Fibroblast of peridontal ligament (primary cell): ENCODE measurements at regions not wholly inside any gene's neighbourhood (a gene's known extent, or its start where the extent isn't known, plus 50 kb on each side); places are given as distances from the start of the nearest gene placed in this dataset.

Experiments used
- DNase-seq: peaks from one replicate; pipeline ENCODE4 v3.0.0-alpha.2; 2010; ENCODE audit errors: extremely low read depth

DNA sequence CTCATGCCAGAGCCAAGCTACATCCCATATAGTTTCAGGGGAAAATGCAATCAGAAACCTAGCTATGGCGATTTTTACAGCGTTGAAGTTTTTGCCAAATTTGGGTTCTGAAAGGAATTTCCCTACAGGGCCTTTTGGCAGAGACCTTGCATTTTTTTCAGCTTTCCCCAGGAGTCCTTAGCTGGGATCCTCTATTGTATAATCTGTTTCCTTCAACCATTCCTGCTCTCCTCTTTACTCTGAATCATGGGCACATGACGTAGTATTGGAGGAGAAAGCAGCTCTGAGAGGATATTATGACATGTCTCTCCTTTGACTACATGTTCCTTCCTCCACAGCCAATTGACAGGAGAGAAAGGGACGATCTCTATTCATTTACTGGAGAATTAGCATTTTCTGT, 118.5 kb upstream of the ERCC6L2 start:
- DNase-seq, result peak; percentile 94

DNA sequence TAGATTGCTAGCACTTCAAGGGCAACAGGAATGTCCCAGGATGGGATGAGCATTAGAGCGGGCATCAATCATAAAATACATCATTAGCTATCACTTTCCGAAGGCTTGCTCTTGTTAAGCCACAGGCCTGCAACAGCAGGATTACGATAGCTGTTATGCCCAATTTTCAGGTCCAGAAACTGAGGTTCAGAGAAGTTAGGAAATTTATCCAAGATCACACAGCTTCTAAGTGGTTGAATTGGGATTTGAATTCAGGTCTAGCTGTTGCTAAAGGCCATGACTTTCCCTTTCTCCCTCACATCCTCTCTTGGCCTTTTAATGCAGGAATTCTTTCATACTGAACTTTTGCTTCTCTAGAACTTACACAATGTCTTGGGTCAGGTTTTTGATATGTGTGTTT, 119.4 kb upstream of the ERCC6L2 start:
- no peak for DNase-seq

DNA sequence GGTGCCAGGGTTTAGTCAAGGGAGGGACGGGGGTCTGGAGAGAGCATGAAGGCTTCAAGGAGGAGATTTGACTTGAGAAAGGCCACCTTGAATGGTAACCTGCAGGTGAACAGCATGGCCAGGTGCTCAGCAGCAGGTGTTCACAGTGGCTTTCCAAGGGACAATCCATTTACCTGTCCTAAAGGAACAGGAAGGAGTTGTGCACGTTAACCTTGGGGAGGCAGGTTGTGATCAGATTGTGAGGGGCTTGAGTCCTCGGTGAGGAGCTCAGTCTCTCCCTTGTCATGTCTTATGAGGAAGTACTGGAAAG, 120.1 kb upstream of the ERCC6L2 start:
- no peak for DNase-seq

DNA sequence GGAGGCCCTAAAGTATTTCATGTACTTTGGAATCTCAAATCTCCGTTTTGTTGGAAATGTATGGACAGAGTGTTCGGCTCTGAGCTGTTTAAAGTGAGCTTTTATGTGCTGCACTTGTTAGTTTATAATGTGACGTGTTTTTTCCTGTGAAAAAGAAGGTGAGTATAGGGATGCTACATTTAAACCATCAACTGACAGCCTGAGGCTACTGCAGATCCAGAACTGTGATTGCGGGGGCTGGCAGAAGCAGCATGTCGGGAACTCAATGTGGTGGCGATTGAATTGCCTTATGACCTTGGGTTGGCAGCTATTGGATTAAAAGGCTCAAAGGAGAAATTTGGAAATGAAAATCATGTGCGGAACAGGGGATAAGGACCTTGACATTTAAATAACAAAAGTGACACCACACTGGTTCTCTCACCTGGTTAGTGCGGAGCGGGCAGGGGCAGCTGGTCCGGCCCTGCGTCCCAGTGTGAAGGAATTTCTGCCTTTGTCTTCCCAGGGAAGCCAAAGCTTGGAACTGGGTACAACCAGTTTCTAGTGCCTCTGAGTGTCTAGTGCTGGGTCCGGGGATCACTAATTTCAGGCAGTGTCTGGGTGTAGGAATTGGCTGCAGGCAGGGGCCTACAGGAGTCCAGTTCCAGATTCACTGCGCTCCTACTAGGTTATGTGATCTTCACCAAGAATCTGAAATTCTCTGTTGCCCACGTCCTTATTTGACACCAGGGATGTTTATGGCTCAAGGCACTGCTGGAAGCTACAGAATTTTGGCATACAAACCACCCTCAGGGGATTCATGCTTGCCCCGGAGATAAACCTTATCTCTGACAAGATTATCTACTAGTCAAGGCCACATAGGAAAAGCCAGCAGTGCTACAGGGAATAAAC, 120.7 kb upstream of the ERCC6L2 start:
- DNase-seq, result no peak

DNA sequence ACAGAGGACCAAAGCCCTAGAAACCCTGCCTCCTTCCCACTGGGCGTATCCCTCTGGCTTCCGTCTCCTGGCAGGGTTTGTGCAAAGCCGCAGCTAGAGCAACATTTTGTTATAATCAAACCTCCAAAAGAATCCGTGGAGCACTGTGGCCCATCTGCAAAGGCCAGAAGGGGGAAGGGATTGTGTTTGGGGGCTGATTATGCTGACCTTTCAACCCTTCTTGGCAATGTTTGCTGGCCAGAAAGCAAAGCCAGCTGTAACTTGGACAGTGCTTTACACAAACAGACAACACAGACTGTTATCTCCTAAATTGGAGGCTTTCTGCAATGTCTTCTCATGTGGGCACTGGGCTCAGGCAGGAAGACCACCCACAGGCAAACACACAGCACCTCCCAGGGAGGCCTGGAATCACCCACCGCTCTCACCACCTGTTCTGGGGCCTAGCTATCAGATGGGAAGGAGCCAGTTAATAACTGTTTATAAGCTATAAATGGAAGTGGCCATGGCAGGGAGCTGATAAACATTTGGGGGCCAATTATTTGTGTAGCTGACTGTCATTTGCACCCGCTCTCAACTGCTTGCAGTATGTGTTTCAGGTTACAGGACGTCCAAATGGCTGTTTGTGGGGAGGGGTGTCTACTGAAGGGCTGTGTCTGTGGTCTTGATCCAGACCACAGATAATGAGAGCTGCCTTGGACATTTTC, 121.6 kb upstream of the ERCC6L2 start:
- DNase-seq, result peak; percentile 86

DNA sequence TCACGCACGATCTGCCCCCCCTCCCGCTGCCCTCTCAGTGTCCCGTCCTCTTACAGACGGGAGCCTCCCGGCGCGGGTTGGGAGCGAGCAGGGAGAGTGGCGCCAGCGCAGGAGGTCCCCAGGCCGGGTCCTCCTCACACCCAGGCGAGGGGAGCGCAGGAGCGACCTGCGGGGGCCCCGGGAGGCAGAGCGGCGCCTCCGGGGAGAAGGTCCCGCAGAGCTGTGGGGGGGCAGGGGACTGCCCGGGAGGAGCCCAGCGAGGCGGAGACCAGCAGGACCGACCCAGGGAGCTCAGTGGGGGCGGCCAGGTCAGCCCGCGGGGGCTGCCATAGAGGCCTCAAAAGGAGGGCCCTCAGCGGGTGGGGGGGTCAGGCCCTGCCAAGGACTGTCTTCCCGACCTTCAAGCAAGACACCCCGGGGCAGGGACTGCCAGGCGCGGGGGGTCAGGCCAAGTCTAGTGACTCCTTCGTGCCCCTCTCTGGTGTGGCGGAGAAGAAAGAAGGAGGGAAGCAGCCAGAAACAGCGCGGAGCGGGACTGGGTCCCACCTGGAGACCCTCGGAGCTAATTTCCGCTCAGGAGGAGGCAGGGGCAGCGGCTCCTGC, 123.3 kb upstream of the ERCC6L2 start:
- DNase-seq, result no peak

DNA sequence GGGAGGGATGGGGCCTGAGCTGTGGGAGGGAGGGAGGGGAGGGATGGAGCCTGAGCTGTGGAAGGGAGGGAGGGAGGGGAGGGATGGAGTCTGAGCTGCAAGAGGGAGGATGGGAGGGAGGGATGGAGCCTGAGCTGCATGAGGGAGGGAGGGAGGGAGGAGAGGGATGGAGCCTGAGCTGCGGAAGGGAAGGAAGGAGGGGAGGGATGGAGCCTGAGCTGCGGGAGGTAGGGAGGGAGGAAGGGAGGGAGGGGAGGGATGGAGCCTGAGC, 124.0 kb upstream of the ERCC6L2 start:
- no peak for DNase-seq

DNA sequence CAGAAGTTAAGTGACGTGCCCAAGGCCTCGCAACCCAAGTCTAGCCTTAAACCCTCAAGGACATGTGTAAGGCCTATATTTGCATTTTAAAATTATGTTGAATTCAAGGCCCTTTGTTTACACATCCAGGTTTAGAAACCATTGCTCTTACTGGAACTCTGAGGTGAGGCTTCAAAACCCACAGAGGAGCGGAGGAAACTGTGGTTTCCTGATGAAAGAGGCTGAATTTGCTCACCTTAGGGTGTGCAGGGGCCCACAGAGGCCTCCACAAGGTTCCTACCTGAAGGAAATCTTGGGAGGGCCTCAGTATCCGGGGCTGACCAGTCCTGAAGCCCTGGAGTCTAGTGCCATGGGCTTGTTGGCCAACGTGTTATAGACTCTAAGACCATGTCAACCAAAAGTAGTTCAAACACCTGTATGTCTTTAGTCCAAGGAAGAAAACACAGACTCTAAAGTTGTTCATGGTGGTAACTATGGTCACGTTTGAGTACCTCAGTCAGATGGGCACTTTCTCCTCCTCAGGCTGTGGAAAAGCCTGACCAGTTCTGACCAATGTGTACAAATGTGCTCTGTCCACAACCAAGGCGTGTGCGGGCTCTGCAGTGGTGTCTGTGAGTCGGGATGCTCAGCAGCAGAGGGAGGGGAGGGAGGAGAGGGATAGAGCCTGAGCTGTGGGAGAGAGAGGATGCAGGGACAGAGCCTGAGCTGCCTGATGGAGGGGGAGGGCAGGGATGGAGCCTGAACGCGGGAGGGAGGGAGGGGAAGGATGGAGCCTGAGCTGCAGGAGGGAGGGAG, 124.6 kb upstream of the ERCC6L2 start:
- no peak for DNase-seq

DNA sequence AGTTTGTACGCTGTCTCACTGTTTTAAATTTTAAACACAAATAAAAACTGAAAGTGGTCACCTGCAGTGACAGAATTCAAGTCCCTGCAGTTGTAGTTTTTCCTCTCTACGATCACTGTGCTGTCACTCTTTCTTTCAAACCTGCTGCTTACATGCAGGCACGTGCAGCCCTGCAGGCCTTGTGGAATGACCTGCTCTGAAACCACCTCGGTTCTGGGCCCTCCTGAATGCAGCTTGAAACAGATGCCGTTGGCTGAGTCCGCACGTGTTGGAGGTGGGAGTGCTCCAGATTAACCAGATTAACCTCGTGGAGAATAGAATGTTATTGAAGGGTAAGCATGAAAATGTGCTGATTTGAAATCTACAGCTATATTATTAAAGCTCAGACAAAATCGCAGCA, 126.0 kb upstream of the ERCC6L2 start:
- DNase-seq, result no peak

DNA sequence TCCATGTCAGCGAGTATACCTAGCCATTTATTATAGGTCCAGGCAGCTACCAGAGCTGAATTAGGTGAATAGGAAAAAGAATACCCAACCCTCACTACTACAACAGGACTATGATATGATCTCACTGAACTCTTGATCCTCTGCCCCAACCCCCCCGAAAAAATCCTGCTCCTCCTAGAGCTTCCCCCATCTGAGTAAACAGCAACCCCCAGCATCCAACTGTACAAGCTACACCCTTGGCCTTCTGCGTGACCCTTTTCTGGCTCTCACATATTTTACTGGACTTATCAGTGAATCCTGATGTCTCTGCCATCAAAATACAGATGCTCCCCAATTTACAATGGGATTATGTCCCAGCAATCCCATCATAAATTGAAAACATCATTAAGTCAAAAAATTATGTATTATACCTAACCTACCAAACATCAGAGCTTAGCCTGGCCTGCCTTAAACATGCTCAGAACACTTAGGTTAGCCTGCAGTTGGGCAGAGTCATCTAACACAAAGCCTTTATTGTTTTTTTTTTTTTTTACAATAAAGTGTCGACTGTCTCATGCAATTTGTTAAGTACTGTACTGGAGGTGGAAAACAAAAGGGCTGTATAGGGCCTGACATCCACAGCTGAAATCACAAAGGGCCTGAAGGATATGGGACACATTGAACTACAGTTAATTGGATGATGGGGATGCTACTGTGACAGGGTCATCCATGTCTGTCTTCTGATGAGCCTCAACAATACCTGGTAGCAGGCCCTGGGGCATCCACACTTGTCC, 128.9 kb upstream of the ERCC6L2 start:
- DNase-seq, result no peak

DNA sequence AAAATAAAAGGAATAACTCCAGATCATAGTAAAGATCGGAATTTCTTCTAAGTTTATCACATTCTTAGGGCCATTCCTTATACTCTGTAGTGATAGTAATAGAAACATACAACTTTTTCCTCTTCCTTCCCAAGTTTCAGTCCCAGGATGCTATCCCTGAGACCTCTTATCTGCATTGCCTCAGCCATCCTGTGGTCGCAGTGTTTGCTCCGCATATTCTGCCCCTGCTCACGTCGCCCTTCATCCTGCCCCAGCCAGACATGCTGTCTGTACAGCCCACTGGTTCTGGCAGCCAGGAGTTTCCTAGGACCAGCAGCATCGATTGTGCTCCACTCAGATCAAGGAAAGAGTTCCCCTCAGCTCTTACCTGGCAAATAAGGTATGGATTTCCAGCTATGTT, 132.7 kb upstream of the ERCC6L2 start:
- DNase-seq, result no peak

DNA sequence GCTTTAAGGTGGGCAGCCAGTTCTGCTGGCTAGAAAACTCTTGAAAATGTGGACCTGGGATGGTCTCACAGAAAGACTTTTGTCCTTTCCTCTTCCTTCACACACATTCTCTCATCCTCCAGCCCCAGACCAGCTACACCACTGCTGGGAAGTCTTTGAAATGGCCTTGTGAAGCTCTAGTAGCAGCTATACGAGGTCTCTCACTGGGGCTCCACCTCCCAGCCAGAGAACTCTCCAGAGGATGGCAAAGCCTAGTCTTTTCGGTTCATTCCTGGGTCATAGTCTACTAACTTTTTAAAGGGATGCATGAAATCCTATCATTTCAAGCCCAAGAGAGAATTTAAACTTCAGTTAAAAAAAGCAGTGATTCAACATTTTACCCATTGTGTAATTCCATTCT, 133.9 kb upstream of the ERCC6L2 start:
- no peak for DNase-seq

DNA sequence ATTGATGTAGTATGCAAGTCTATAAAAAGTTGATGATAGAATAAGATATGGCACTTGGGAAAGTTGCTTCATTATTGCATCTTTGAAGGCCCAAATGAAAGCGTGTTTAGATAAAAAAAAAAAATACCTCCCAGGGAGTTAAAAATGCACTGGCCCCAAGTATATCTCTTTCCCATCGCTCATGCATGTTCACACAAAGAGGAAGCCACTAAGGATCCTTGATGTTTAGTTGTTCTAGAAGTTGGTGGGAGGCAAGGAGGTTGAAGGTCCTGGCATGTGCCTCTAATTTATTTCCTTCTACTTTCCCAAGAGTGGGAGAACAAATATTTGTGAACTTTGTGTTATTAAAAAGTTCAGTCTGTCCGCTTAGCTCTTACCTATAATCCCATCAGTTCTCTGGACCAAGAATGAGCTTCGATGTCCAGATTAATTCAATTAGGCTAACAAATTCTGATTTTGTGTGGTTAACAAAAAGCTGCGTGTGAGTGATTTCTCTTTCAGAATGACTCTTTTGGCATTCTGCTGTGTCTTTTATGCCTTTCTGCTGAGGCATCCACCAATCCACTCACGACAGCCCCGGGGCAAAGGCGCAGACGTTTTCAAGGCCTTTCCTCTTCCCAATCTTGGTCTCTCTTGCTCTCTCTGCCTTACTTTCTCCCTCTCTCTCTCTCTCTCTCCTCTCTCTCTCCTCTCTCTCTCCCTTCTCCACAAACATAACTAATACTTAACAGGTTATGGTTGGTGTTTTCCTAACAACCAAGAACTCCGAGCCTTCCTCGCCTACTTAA, 135.1 kb upstream of the ERCC6L2 start:
- DNase-seq, result no peak

DNA sequence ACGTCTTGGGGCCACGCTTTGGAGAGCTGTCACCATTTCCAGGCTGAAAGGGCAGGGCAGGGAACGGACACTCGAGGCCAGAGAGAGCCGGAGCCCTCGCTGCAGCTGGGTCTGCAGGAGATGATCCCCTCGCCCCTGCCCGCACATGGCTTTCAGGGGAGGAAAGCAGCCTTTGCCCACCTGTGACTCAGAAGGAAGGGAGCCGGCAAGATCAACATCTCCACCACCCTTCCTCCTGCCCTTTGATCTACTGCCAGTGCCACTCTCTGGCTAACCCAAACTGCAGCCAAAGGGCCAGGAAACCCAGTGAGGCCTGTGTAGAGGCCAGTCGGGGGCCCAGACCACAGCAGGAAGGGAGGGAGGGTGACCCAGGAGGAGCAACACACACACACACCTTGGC, 137.1 kb upstream of the ERCC6L2 start:
- no peak for DNase-seq

DNA sequence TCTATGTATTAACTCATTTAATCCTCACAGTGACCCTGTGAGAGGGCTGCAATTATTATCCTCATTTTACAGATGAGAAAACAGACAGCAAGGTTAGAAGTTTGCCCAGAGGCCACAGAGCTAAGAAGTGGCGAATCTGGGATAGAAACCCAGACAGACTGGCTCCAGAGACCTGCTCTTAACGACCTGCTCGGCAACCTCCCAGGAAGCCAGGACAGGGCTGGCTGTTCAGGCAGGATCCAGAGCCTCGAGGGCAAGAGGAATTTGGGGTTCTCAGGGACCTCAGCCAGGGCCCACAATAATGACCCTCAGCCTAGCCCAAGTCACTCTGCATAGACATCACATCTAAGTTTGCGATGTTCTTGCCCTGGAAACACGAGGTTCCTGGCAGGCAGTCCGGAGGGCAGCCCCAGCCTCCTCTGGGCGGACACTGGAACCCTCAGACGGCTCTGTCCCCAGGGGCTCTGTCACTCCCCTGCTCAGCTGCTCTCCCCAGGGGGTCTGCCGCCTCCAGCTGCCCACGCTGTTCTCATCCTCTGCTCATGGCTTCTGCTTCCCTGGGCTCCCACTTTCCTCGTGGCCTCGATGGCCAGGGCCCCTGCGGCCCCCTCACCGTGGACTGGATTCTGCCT, 138.5 kb upstream of the ERCC6L2 start:
- no peak for DNase-seq

DNA sequence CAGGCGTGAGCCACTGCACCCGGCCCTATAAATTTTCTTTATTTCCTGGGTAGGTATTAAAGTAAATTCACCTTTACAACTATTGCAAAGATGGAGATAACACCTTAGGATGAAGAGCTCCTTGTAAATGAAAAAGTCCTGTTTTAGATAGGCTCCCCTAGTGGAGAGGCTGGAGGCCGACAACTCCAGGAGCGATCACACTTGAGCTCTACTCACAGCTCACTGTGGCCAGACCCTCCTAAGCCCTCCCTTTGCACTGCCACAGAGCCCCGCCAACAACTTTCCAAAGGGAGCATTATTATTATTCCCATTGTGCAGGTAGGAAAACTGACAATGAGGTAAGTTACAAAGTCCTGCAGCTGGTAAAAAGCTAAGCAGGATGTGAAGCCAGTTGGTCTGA, 139.1 kb upstream of the ERCC6L2 start:
- no peak for DNase-seq

DNA sequence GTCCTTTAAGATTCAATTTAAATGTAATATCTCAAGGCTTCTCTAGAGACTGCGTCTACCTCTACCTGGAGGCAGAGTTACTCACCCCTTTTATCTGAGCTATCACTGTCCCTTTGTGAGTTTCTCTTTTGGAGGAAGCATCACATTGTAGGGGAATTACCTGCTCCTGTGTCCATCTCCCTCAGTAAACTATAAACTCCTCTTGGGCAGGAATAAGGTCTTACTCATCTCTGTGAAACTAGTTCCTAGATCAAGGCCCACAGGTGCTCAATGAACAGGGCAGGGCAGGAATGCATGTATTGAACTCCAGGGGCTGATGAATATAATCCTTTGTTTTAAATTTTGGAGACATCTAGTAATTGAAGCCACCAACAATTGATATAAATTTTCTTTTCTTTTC, 139.8 kb upstream of the ERCC6L2 start:
- no peak for DNase-seq

DNA sequence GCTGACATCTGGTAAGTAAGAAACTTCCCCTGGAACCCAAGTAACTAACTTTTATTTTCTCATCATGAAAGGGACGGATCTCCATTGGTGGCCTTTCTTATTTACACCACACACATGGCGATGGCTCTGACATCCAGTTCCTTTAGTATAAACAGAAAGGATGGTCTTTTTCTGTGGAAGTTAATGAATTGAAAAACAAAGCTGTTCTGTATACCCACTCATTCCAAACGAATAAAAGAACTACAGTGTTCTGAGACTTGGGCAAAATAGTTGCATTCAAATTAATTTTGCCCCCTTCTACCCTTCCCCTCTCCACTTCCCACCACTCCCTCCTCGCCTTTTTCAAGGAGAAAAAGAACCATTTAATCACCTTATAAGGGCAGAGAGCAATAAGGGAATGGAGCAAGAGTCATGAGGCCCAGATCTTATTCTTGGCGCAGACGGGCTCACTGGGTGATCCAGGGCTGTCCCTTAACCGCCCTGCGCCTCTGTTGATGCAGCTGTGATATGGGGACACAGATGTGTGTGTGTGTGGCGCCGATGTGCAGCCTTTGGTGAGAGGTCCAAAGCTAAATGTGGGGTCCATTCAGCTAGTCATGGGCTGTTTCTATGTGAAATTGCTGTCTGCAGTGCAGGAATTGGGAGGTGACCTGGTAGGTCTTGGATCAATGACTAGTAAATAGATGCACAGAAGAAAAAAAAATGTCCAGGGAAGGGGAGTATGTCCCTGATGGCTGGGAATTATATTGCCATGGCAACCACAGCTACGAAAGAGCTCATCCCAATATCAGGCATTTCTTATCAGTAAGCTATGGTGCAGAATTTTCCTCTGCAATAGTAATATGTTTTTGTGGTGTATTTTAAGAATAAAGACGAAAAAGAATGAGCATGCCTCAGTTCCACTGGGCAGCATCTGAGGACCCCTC, 141.5 kb upstream of the ERCC6L2 start:
- DNase-seq, result no peak
